ENCODE measurements at regions not wholly inside any gene's neighbourhood (a gene's known extent, or its start where the extent isn't known, plus 50 kb on each side); places are given as distances from the start of the nearest gene placed in this dataset.

GRCh38 chr1:30265127-30266070 is 458.0 kb downstream of the MATN1 start:
- Histone ChIP-seq H3K36me3 (no peaks in the 10 kb centered on the region), H3K9me3 (no peaks in the 10 kb centered on the region), H3K4me1 (no peaks in the 10 kb centered on the region), H3K4me3 (no peak overlapping the region), H3K27ac (no peak overlapping the region), H3K27me3 (peaks cover 0 to 17% of the 10 kb centered on the region in 2 donors)
- TF ChIP-seq CTCF (IDR thresholded peaks at IDR 0.05) = no peak
- intact Hi-C loops (cut with DNase I; ENCODE audit: low total_unique reads) = no loop called here
- no peak for DNase-seq

- TF ChIP-seq CTCF (IDR thresholded peaks at IDR 0.05) = no peak
- Histone ChIP-seq H3K9me3 (no peaks in the 10 kb centered on the region), H3K27me3 (peaks cover 0 to 19% of the 10 kb centered on the region in 2 donors), H3K36me3 (no peaks in the 10 kb centered on the region), H3K4me1 (no peaks in the 10 kb centered on the region), H3K4me3 (no peak overlapping the region), H3K27ac (no peak overlapping the region)
- no peak for DNase-seq
- intact Hi-C loops (cut with DNase I; ENCODE audit: low total_unique reads) = no loop called here
Measured at GRCh38 chr1:30264672-30265025, 458.7 kb downstream of the MATN1 start.

GRCh38 chr1:30263888-30264671 is 459.3 kb downstream of the MATN1 start:
- H3K9me3 ChIP-seq = no peaks in the 10 kb centered on the region
- no peak for TF ChIP-seq CTCF (IDR thresholded peaks at IDR 0.05)
- H3K4me1 ChIP-seq = no peaks in the 10 kb centered on the region
- H3K36me3 ChIP-seq = no peaks in the 10 kb centered on the region
- no peak overlapping the region for H3K27ac ChIP-seq
- no peak for DNase-seq
- no peak overlapping the region for H3K4me3 ChIP-seq
- H3K27me3 ChIP-seq = peaks cover 0 to 20% of the 10 kb centered on the region in 2 donors
- intact Hi-C loops (cut with DNase I; ENCODE audit: low total_unique reads) = no loop called here

- TF ChIP-seq CTCF (IDR thresholded peaks at IDR 0.05) = no peak
- intact Hi-C loops (cut with DNase I; ENCODE audit: low total_unique reads) = no loop called here
- Histone ChIP-seq H3K4me3 (no peak overlapping the region), H3K4me1 (no peaks in the 10 kb centered on the region), H3K27ac (no peak overlapping the region), H3K36me3 (no peaks in the 10 kb centered on the region), H3K27me3 (peaks cover 0 to 25% of the 10 kb centered on the region in 2 donors), H3K9me3 (no peaks in the 10 kb centered on the region)
- DNase-seq = no peak
Measured at GRCh38 chr1:30263405-30263804, 460.0 kb downstream of the MATN1 start.

- intact Hi-C loops (cut with DNase I; ENCODE audit: low total_unique reads) = no loop called here
- no peaks in the 10 kb centered on the region for H3K9me3 ChIP-seq
Measured at GRCh38 chr1:30262158-30262557, 461.2 kb downstream of the MATN1 start.

More at GRCh38 chr1:30262158-30262557, 461.2 kb downstream of the MATN1 start:
- peaks cover 0 to 34% of the 10 kb centered on the region in 2 donors for H3K27me3 ChIP-seq
- peak in 1 of 2 donors; percentile 2 for DNase-seq
- no peaks in the 10 kb centered on the region for H3K4me1 ChIP-seq
- no peaks in the 10 kb centered on the region for H3K36me3 ChIP-seq
- TF ChIP-seq CTCF (IDR thresholded peaks at IDR 0.05) = no peak
- no peak overlapping the region for H3K4me3 ChIP-seq
- no peak overlapping the region for H3K27ac ChIP-seq

All from tibial artery (tissue), 4 donors.